Activated CD8-positive, alpha-beta memory T cell treated with anti-CD3 and anti-CD28 coated beads, Interleukin-2, amount 10 ng/mL, durations not matched to agents 7 days and 5 days (primary cell): ENCODE measurements at regions not wholly inside any gene's neighbourhood (a gene's known extent, or its start where the extent isn't known, plus 50 kb on each side); places are given as distances from the start of the nearest gene placed in this dataset.
A peak's percentile ranks its signal among the peaks of the same experiment; 100 is the strongest.

ENCODE experiments used
- ATAC-seq: fragments of 150-1000 bp; cut with Tn5 transposase; one replicate; pipeline ENCODE4 v1.10.0; 2021; ENCODE audit warnings: moderate library complexity
- CTCF ChIA-PET: fragments of 350-600 bp; sonication (Branson Sonifier 250); formaldehyde crosslinking; loops from one replicate; lab custom pipeline; 2021; ENCODE audit warnings: antibody characterized with exemption; lab: Charles Lee
- DNase-seq: peaks from one replicate; pipeline ENCODE4 v3.0.0-alpha.2; 2020
- H3K27ac Mint-ChIP-seq: one replicate; pipeline ENCODE4 v1.8.0; 2021; ENCODE audit warnings: mild to moderate bottlenecking, mixed read lengths
- H3K27me3 Mint-ChIP-seq: one replicate; pipeline ENCODE4 v1.8.0; 2021; ENCODE audit warnings: mixed read lengths
- H3K36me3 Mint-ChIP-seq: one replicate; pipeline ENCODE4 v1.8.0; 2021; ENCODE audit warnings: mild to moderate bottlenecking, mixed read lengths
- H3K4me1 Mint-ChIP-seq: one replicate; pipeline ENCODE4 v1.8.0; 2021; ENCODE audit warnings: mixed read lengths
- H3K4me3 Mint-ChIP-seq: one replicate; pipeline ENCODE4 v1.8.0; 2021; ENCODE audit warnings: mild to moderate bottlenecking, moderate library complexity, mixed read lengths
- H3K9me3 Mint-ChIP-seq: one replicate; pipeline ENCODE4 v1.8.0; 2022; ENCODE audit warnings: low read depth, mixed read lengths

DNA sequence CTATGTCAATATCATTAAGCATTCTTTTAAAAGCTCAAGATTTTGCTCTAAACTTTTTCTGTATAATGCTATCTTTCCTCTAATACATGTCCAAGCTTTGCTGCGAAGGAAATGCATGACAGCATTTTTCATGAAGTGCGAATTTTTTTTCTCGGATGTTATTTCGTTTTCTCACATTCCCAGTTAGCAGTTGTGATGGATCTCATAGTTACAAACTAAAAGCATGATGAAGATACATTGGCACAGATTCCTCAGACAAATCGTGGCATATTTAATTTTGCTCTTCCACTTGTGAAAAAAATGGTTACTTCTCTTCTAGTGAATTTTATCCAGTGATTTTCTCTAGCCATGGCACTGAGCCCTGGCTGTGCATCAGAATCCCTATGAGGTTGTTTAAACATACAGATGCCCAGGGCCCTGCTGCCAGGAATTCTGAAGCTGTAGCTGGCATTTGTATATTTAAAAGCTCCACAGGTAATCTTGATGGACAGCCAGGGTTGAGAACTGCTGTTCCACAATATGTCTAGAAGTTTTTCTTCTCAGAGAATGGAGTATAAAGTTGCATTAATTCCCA is 299.8 kb upstream of the NEBL start:
- H3K27ac Mint-ChIP-seq, result no peak overlapping the region
- CTCF ChIA-PET, result interaction anchor here (0.6 kb wide), 1 partner anchor 54 kb away, joined by 3 read pairs; no protein-coding TSS in a partner anchor
- peaks cover 7% of the 10 kb centered on the region for H3K9me3 Mint-ChIP-seq
- no peak for ATAC-seq
- H3K4me3 Mint-ChIP-seq, result no peak overlapping the region
- H3K27me3 Mint-ChIP-seq, result no peaks in the 10 kb centered on the region
- no peak for DNase-seq
- no peaks in the 10 kb centered on the region for H3K36me3 Mint-ChIP-seq
- H3K4me1 Mint-ChIP-seq, result no peaks in the 10 kb centered on the region

- H3K9me3 Mint-ChIP-seq, result peaks cover 7% of the 10 kb centered on the region
- H3K36me3 Mint-ChIP-seq, result no peaks in the 10 kb centered on the region
- H3K27me3 Mint-ChIP-seq, result no peaks in the 10 kb centered on the region
- ATAC-seq (no peak), DNase-seq (no peak)
- no peaks in the 10 kb centered on the region for H3K4me1 Mint-ChIP-seq
- H3K27ac Mint-ChIP-seq, result no peak overlapping the region
- no peak overlapping the region for H3K4me3 Mint-ChIP-seq
- CTCF ChIA-PET, result no interaction called here
These were observed 298.1 kb upstream of the NEBL start for GRCh38 chr10:21195252-21195651.

DNA sequence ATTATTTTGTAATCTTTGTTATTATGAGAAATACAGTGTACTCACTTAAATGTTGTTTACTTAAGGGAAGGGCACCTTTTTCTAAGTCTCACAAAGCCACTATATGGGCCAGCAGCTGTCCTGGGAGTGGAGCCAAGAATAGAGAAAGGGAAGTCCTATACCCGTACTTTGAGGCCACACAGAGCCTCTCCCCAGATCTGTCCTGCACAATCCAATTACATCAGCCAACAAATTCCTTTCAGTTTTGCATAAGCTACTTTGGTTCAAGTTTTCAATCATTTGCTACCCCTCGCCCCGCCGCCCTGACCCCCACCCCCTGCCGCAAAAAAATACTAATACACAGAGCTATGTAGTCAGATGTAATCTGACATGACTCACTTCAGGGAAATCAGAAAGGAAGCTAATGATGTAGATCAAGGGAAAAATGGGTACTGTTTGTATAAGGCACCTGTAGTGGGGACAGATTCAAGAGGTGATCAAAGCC is 297.4 kb upstream of the NEBL start:
- ATAC-seq (no peak), DNase-seq (no peak)
- no peaks in the 10 kb centered on the region for H3K27me3 Mint-ChIP-seq
- no peak overlapping the region for H3K4me3 Mint-ChIP-seq
- H3K36me3 Mint-ChIP-seq, result no peaks in the 10 kb centered on the region
- CTCF ChIA-PET, result no interaction called here
- H3K27ac Mint-ChIP-seq, result no peak overlapping the region
- no peaks in the 10 kb centered on the region for H3K4me1 Mint-ChIP-seq
- H3K9me3 Mint-ChIP-seq, result peaks cover 7% of the 10 kb centered on the region

DNA sequence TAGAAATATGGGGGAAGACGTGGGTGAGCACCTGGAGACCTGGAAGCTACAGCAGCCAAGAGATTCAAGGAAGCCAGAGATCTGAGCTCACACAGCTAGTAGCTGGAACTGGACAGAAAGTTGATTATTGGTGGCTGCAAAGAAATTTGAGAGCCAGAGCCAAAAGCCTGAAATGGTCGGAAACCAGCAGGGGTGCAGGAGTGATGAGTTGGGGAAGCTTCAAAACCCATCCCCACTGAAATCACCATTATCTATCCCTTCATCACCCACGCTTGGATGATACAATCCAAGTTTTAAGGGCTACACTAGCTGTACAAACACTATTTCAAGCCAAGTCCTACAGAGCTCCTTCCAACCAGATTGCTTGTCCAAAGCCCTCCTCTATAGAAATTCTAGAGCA is 296.1 kb upstream of the NEBL start:
- CTCF ChIA-PET, result no interaction called here
- Mint-ChIP-seq H3K4me3 (no peak overlapping the region), H3K36me3 (no peaks in the 10 kb centered on the region)

GRCh38 chr10:21191512-21191911 is 294.4 kb upstream of the NEBL start:
- no peaks in the 10 kb centered on the region for H3K4me1 Mint-ChIP-seq
- CTCF ChIA-PET, result no interaction called here
- H3K36me3 Mint-ChIP-seq, result no peaks in the 10 kb centered on the region
- no peak overlapping the region for H3K27ac Mint-ChIP-seq
- DNase-seq (no peak), ATAC-seq (no peak)
- no peak overlapping the region for H3K4me3 Mint-ChIP-seq
- no peaks in the 10 kb centered on the region for H3K27me3 Mint-ChIP-seq
- H3K9me3 Mint-ChIP-seq, result no peaks in the 10 kb centered on the region

More for the DNA sequence above, 296.1 kb upstream of the NEBL start:
- Mint-ChIP-seq H3K27ac (no peak overlapping the region), H3K9me3 (peaks cover 6% of the 10 kb centered on the region), H3K27me3 (no peaks in the 10 kb centered on the region), H3K4me1 (no peaks in the 10 kb centered on the region)
- DNase-seq (no peak), ATAC-seq (no peak)

DNA sequence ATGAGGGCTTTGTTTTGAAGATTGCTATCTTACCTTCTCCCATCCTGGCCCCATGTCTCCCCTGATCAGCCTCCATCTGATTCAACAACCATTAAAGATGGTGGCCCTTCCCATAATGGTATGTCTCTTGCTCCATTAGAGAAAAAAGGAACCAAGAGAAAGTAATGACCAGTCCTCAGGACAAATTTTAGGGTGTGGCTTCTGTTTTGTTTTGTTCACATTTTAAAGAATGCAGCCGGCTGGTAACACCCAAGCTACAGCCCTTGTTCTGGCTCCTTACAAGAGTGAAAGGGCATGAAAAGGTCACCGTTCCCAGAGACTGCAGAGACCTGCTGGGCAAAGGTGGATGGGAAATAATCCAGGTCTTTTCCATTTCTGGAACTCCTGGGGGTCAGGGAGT is 287.9 kb upstream of the NEBL start:
- H3K4me1 Mint-ChIP-seq, result no peaks in the 10 kb centered on the region
- no peak overlapping the region for H3K4me3 Mint-ChIP-seq
- DNase-seq, result no peak
- no peaks in the 10 kb centered on the region for H3K27me3 Mint-ChIP-seq
- CTCF ChIA-PET, result no interaction called here
- H3K9me3 Mint-ChIP-seq, result peaks cover 5% of the 10 kb centered on the region
- no peaks in the 10 kb centered on the region for H3K36me3 Mint-ChIP-seq
- H3K27ac Mint-ChIP-seq, result no peak overlapping the region
- no peak for ATAC-seq

GRCh38 chr10:21184216-21184615 is 287.1 kb upstream of the NEBL start:
- CTCF ChIA-PET, result no interaction called here
- no peak for DNase-seq
- Mint-ChIP-seq H3K4me1 (no peaks in the 10 kb centered on the region), H3K36me3 (no peaks in the 10 kb centered on the region), H3K27ac (no peak overlapping the region), H3K4me3 (no peak overlapping the region), H3K9me3 (peaks cover 5% of the 10 kb centered on the region), H3K27me3 (no peaks in the 10 kb centered on the region)
- ATAC-seq, result no peak

DNA sequence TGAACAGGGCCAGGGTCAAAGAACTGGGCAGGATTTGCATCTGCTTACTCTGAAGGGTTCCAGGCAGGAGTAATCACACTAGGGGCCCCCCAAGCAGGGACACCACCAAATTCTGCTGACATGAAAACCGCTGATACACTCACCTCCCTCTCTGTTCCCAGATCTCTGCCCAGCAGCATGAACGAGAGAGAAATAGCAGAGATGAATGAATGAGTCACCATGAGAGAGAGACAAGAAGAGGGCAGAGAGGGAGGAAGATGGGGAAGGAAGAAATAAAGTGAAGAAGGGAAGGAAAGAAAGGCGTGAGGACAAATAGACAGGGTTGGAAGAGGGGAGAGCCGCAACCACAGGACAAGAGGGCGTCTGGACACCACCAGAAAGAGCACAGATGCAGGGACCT is 285.9 kb upstream of the NEBL start:
- Mint-ChIP-seq H3K4me3 (no peak overlapping the region), H3K9me3 (peaks cover 5% of the 10 kb centered on the region), H3K27ac (no peak overlapping the region), H3K4me1 (no peaks in the 10 kb centered on the region), H3K36me3 (no peaks in the 10 kb centered on the region), H3K27me3 (no peaks in the 10 kb centered on the region)
- DNase-seq (no peak), ATAC-seq (no peak)
- CTCF ChIA-PET, result no interaction called here

- ATAC-seq (no peak), DNase-seq (no peak)
- Mint-ChIP-seq H3K36me3 (no peaks in the 10 kb centered on the region), H3K27me3 (peaks cover 8% of the 10 kb centered on the region), H3K4me3 (no peak overlapping the region), H3K9me3 (peaks cover 5% of the 10 kb centered on the region), H3K4me1 (no peaks in the 10 kb centered on the region), H3K27ac (no peak overlapping the region)
- CTCF ChIA-PET, result no interaction called here
These were observed 284.3 kb upstream of the NEBL start for GRCh38 chr10:21181451-21181850.

GRCh38 chr10:21180604-21181003 is 283.5 kb upstream of the NEBL start:
- no peaks in the 10 kb centered on the region for H3K36me3 Mint-ChIP-seq
- CTCF ChIA-PET, result no interaction called here
- DNase-seq (no peak), ATAC-seq (no peak)
- no peak overlapping the region for H3K27ac Mint-ChIP-seq
- H3K9me3 Mint-ChIP-seq, result peaks cover 5% of the 10 kb centered on the region
- peaks cover 16% of the 10 kb centered on the region for H3K27me3 Mint-ChIP-seq
- H3K4me3 Mint-ChIP-seq, result no peak overlapping the region
- no peaks in the 10 kb centered on the region for H3K4me1 Mint-ChIP-seq

- CTCF ChIA-PET, result no interaction called here
- no peak overlapping the region for H3K27ac Mint-ChIP-seq
- ATAC-seq (no peak), DNase-seq (no peak)
- peaks cover 10% of the 10 kb centered on the region for H3K4me1 Mint-ChIP-seq
- peaks cover 2% of the 10 kb centered on the region for H3K36me3 Mint-ChIP-seq
- peaks cover 41% of the 10 kb centered on the region for H3K27me3 Mint-ChIP-seq
- peaks cover 5% of the 10 kb centered on the region for H3K9me3 Mint-ChIP-seq
- H3K4me3 Mint-ChIP-seq, result no peak overlapping the region
These were observed 279.9 kb upstream of the NEBL start for GRCh38 chr10:21176934-21177480.

GRCh38 chr10:21175797-21176196 is 278.7 kb upstream of the NEBL start:
- Mint-ChIP-seq H3K9me3 (no peaks in the 10 kb centered on the region), H3K4me1 (peaks cover 10% of the 10 kb centered on the region), H3K36me3 (peaks cover 2% of the 10 kb centered on the region)

DNA sequence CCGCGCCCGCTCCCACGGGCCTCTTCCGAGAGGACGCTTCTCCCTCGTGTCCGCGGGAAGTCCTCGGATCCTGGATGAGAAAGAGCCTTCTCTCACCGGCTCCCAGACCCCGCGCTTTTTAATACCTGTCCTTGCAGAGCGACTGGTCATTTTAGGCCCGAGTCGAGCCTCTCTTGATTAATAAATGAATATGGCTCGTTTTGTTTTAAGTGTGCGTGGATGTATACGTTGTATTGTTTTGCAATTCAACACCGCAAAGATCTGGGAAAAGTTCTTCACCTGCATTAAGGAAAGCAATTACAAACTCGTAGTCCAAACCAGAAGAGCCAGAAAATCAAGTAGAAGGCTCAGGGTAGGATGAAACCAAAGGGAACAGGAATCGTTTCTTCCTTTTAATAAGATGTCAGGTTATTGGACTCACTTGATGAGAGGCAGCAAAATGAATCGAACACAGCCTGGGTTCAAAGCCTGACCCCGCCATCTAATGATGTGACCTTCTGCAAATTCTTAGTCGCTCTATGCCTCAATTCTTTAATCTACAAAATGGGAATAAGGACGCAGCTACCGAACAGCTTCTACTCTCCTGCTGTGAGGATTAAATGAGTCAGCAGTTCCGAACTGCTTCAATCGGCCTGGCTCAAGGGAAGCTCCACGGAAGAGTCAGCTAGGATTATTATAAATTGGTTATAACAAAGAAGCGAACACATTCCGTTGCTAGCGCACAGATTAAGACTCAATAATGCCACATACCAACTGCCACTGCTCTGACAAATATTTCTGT is 277.8 kb upstream of the NEBL start:
- H3K36me3 Mint-ChIP-seq, result peaks cover 2% of the 10 kb centered on the region
- H3K27ac Mint-ChIP-seq, result no peak overlapping the region
- peak overlapping the region; percentile 9 for H3K4me3 Mint-ChIP-seq
- CTCF ChIA-PET, result no interaction called here
- ATAC-seq (no peak), DNase-seq (no peak)
- H3K4me1 Mint-ChIP-seq, result peaks cover 10% of the 10 kb centered on the region
- no peaks in the 10 kb centered on the region for H3K9me3 Mint-ChIP-seq
- H3K27me3 Mint-ChIP-seq, result peaks cover 55% of the 10 kb centered on the region

More at GRCh38 chr10:21175797-21176196, 278.7 kb upstream of the NEBL start:
- Mint-ChIP-seq H3K27me3 (peaks cover 50% of the 10 kb centered on the region), H3K4me3 (no peak overlapping the region), H3K27ac (no peak overlapping the region)
- DNase-seq, result no peak
- no peak for ATAC-seq
- CTCF ChIA-PET, result no interaction called here
